ENCODE measurements at regions not wholly inside any gene's neighbourhood (a gene's known extent, or its start where the extent isn't known, plus 50 kb on each side); places are given as distances from the start of the nearest gene placed in this dataset.
A peak's percentile ranks its signal among the peaks of the same experiment; 100 is the strongest.

- TF ChIP-seq ZNF280D (tag by site-specific recombination; IDR thresholded peaks at IDR 0.05) (no peak), HOXA7 (CRISPR knock-in tag; IDR thresholded peaks at IDR 0.05; ENCODE audit: borderline replicate concordance) (no peak)
These were observed 87.1 kb downstream of the ADRB2 start (continued) for GRCh38 chr5:148913493-148913892.

GRCh38 chr5:148913985-148914431 is 87.6 kb downstream of the ADRB2 start:
- CTCF ChIA-PET, result interaction anchor here (0.6 to 5.6 kb wide), 13 partner anchors 9 to 332 kb away, joined by 3 to 32 read pairs (median 5); no protein-coding TSS in a partner anchor
- TF ChIP-seq ZNF624 (tag by site-specific recombination; IDR thresholded peaks at IDR 0.05) (no peak), ZNF629 (tag by site-specific recombination; IDR thresholded peaks at IDR 0.05) (no peak), SCRT2 (tag by site-specific recombination; IDR thresholded peaks at IDR 0.05) (no peak), OSR2 (tag by site-specific recombination; IDR thresholded peaks at IDR 0.05) (no peak), ZNF449 (tag by site-specific recombination; IDR thresholded peaks at IDR 0.05) (no peak), ZSCAN5A (tag by site-specific recombination; IDR thresholded peaks at IDR 0.05) (no peak), ZNF133 (tag by site-specific recombination; IDR thresholded peaks at IDR 0.05) (no peak), ZNF585B (tag by site-specific recombination; IDR thresholded peaks at IDR 0.05) (no peak)
- POLR2A ChIA-PET, result no interaction called here
- no peaks in the 10 kb centered on the region for H3K9me3 ChIP-seq (ENCODE audit: control insufficient read depth, insufficient read depth, low read depth, low read length)
- H3K36me3 ChIP-seq (ENCODE audit: control insufficient read depth in 2 of 2, insufficient read depth in 1 of 2, low read length in 2 of 2), result no peaks in the 10 kb centered on the region
- H3K4me3 ChIP-seq (ENCODE audit: low read depth, low read length), result no peak overlapping the region
- H3K27ac ChIP-seq (ENCODE audit: extremely low read depth, low read depth, low read length), result no peak overlapping the region
- no peaks in the 10 kb centered on the region for H3K4me1 ChIP-seq (ENCODE audit: control insufficient read depth, insufficient read depth, low read length)

- no peak for TF ChIP-seq ZNF423 (tag by site-specific recombination; IDR thresholded peaks at IDR 0.05)
- TF ChIP-seq ZNF747 (tag by site-specific recombination; IDR thresholded peaks at IDR 0.05), result no peak
- no peak for TF ChIP-seq ZNF146 (tag by site-specific recombination; IDR thresholded peaks at IDR 0.05)
- Histone ChIP-seq H3K9me3 (ENCODE audit: control insufficient read depth, insufficient read depth, low read depth, low read length) (no peaks in the 10 kb centered on the region), H3K4me3 (ENCODE audit: low read depth, low read length) (no peak overlapping the region), H3K27ac (ENCODE audit: extremely low read depth, low read depth, low read length) (no peak overlapping the region), H3K36me3 (ENCODE audit: control insufficient read depth in 2 of 2, insufficient read depth in 1 of 2, low read length in 2 of 2) (no peaks in the 10 kb centered on the region), H3K4me1 (ENCODE audit: control insufficient read depth, insufficient read depth, low read length) (no peaks in the 10 kb centered on the region)
- ChIA-PET CTCF (interaction anchor here (1.0 to 5.6 kb wide), 4 partner anchors 42 to 199 kb away, joined by 3 to 32 read pairs (median 8); no protein-coding TSS in a partner anchor), POLR2A (no interaction called here)
These were observed 88.9 kb downstream of the ADRB2 start for GRCh38 chr5:148915224-148915817.

- ChIA-PET CTCF (interaction anchor here (0.7 kb wide), 1 partner anchor 80 kb away, joined by 3 read pairs; no protein-coding TSS in a partner anchor), POLR2A (no interaction called here)
- no peaks in the 10 kb centered on the region for H3K9me3 ChIP-seq (ENCODE audit: control insufficient read depth, insufficient read depth, low read depth, low read length)
- H3K36me3 ChIP-seq (ENCODE audit: control insufficient read depth in 2 of 2, insufficient read depth in 1 of 2, low read length in 2 of 2), result no peaks in the 10 kb centered on the region
- TF ChIP-seq ZNF426 (tag by site-specific recombination; IDR thresholded peaks at IDR 0.05), result no peak
- TF ChIP-seq KLF10 (tag by site-specific recombination; IDR thresholded peaks at IDR 0.05), result no peak
- TF ChIP-seq EGR2 (tag by site-specific recombination; IDR thresholded peaks at IDR 0.05; ENCODE audit: low read depth), result peak; percentile 97
- TF ChIP-seq ZSCAN23 (tag by site-specific recombination; IDR thresholded peaks at IDR 0.05), result no peak
- no peak for TF ChIP-seq KLF16 (tag by site-specific recombination; IDR thresholded peaks at IDR 0.05)
- no peak for TF ChIP-seq ZNF561 (tag by site-specific recombination; IDR thresholded peaks at IDR 0.05; ENCODE audit: borderline replicate concordance)
- TF ChIP-seq ZFHX2 (tag by site-specific recombination; conservative IDR thresholded peaks at IDR 0.05), result peak; percentile 92
- no peak for TF ChIP-seq ZBTB21 (tag by site-specific recombination; IDR thresholded peaks at IDR 0.05)
- no peak for TF ChIP-seq ZNF423 (tag by site-specific recombination; IDR thresholded peaks at IDR 0.05)
- no peak overlapping the region for H3K4me3 ChIP-seq (ENCODE audit: low read depth, low read length)
- H3K4me1 ChIP-seq (ENCODE audit: control insufficient read depth, insufficient read depth, low read length), result no peaks in the 10 kb centered on the region
- H3K27ac ChIP-seq (ENCODE audit: extremely low read depth, low read depth, low read length), result no peak overlapping the region
These were observed 94.4 kb downstream of the ADRB2 start for GRCh38 chr5:148920646-148921288.

All from HEK293 (cell line).